ENCODE measurements at regions not wholly inside any gene's neighbourhood (a gene's known extent, or its start where the extent isn't known, plus 50 kb on each side); places are given as distances from the start of the nearest gene placed in this dataset.

DNA sequence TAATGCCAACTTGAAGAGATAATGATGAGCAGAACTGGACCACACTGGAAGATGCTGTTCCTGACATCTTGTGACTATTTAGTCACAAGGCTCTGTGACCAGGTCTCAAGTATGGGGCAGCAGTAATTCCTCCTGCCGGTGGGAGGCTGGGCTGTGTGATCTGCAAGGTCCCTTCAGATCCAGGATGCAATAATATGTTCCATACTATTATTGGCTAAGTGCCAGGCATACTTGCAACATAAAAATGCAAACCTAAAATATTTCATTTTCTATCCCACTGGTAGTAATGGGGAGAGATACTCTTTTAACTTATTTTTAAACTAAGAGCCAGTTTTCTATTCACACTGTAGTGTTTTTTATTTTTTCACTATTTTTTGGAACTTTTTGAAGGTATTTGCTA lies 171.5 kb downstream of the CYP26A1 start:
- TF ChIP-seq, protein P1, sequence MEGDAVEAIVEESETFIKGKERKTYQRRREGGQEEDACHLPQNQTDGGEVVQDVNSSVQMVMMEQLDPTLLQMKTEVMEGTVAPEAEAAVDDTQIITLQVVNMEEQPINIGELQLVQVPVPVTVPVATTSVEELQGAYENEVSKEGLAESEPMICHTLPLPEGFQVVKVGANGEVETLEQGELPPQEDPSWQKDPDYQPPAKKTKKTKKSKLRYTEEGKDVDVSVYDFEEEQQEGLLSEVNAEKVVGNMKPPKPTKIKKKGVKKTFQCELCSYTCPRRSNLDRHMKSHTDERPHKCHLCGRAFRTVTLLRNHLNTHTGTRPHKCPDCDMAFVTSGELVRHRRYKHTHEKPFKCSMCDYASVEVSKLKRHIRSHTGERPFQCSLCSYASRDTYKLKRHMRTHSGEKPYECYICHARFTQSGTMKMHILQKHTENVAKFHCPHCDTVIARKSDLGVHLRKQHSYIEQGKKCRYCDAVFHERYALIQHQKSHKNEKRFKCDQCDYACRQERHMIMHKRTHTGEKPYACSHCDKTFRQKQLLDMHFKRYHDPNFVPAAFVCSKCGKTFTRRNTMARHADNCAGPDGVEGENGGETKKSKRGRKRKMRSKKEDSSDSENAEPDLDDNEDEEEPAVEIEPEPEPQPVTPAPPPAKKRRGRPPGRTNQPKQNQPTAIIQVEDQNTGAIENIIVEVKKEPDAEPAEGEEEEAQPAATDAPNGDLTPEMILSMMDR (IDR thresholded peaks at IDR 0.05) = no peak
- TF ChIP-seq YY1 (IDR thresholded peaks at IDR 0.05; ENCODE audit: low read depth) = no peak
- TF ChIP-seq, protein P2, sequence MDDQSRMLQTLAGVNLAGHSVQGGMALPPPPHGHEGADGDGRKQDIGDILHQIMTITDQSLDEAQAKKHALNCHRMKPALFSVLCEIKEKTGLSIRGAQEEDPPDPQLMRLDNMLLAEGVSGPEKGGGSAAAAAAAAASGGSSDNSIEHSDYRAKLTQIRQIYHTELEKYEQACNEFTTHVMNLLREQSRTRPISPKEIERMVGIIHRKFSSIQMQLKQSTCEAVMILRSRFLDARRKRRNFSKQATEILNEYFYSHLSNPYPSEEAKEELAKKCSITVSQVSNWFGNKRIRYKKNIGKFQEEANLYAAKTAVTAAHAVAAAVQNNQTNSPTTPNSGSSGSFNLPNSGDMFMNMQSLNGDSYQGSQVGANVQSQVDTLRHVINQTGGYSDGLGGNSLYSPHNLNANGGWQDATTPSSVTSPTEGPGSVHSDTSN (IDR thresholded peaks at IDR 0.05) = no peak
- TF ChIP-seq JUND (IDR thresholded peaks at IDR 0.05) = no peak
- TF ChIP-seq POLR2AphosphoS5 (IDR thresholded peaks at IDR 0.05; ENCODE audit: low read depth, low read length) = no peak
- TF ChIP-seq GATA2 (CRISPR knock-in tag; IDR thresholded peaks at IDR 0.05) = no peak
- no peak for TF ChIP-seq FOXM1 (IDR thresholded peaks at IDR 0.05; ENCODE audit: low read depth)
- TF ChIP-seq NRF1 (IDR thresholded peaks at IDR 0.05; ENCODE audit: low read depth, low read length) = no peak
- TF ChIP-seq, protein P3, sequence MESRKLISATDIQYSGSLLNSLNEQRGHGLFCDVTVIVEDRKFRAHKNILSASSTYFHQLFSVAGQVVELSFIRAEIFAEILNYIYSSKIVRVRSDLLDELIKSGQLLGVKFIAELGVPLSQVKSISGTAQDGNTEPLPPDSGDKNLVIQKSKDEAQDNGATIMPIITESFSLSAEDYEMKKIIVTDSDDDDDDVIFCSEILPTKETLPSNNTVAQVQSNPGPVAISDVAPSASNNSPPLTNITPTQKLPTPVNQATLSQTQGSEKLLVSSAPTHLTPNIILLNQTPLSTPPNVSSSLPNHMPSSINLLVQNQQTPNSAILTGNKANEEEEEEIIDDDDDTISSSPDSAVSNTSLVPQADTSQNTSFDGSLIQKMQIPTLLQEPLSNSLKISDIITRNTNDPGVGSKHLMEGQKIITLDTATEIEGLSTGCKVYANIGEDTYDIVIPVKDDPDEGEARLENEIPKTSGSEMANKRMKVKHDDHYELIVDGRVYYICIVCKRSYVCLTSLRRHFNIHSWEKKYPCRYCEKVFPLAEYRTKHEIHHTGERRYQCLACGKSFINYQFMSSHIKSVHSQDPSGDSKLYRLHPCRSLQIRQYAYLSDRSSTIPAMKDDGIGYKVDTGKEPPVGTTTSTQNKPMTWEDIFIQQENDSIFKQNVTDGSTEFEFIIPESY (IDR thresholded peaks at IDR 0.05; ENCODE audit: borderline replicate concordance, low read depth) = no peak
- no peak for TF ChIP-seq MEF2A (IDR thresholded peaks at IDR 0.05; ENCODE audit: borderline replicate concordance, low read depth)
- TF ChIP-seq TAF1 (IDR thresholded peaks at IDR 0.05; ENCODE audit: borderline replicate concordance, low read depth, low read length) = no peak
- TF ChIP-seq EP300 (IDR thresholded peaks at IDR 0.05; ENCODE audit: borderline replicate concordance in 1 of 2, low read depth in 1 of 2, low read length in 1 of 2) = no peak
- TF ChIP-seq, protein P4, sequence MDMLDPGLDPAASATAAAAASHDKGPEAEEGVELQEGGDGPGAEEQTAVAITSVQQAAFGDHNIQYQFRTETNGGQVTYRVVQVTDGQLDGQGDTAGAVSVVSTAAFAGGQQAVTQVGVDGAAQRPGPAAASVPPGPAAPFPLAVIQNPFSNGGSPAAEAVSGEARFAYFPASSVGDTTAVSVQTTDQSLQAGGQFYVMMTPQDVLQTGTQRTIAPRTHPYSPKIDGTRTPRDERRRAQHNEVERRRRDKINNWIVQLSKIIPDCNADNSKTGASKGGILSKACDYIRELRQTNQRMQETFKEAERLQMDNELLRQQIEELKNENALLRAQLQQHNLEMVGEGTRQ (IDR thresholded peaks at IDR 0.05; ENCODE audit: borderline replicate concordance, low read depth, low read length) = no peak
